ENCODE measurements at regions not wholly inside any gene's neighbourhood (a gene's known extent, or its start where the extent isn't known, plus 50 kb on each side); places are given as distances from the start of the nearest gene placed in this dataset.
"Not testable (repeated sequence)": the region's sequence is repeated elsewhere in the genome, so short reads cannot be mapped to it uniquely, and the experiment has no call there.

GRCh38 chrX:150236327-150236726 is 126.8 kb upstream of the MAMLD1 start:
- DNase-seq (ENCODE audit: low read depth in 2 of 2): no peak

DNA sequence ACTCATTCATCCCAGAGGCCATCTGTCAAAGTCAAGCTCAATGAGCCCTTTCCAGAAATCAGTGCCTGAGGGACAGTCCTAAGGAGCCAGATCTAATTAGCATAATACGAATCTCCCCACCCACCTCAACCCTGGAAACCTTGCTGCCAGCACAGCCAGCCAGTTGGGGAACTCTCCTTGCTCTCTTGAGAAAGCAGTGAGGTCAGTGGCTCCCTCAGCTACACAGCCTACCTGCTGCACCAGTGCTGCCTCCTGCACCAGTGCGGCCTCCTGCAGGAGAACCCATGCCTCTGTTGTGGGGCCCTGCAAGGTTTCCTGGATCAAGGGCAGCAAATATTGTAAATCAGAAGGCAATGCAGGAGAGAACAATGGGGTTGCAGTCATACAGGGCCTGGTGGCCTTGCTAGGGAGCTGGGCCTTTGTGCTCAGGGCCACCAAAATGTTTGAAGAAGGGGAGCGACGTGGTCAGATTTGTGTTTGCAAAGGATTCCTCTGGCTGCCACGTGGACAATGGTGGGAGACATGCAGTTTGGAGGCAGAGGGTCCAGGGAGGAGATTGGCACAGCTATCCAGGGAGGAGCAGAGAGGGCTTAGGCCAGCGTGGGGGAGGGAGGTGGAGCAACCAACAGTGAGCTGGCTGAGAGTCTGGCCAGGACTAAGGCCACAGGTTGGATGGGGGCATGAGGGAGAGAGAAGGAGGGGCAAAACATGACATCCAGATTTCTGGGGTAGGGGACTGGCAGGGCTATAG is 124.3 kb upstream of the MAMLD1 start:
- DNase-seq (ENCODE audit: low read depth in 2 of 2): no peak

DNA sequence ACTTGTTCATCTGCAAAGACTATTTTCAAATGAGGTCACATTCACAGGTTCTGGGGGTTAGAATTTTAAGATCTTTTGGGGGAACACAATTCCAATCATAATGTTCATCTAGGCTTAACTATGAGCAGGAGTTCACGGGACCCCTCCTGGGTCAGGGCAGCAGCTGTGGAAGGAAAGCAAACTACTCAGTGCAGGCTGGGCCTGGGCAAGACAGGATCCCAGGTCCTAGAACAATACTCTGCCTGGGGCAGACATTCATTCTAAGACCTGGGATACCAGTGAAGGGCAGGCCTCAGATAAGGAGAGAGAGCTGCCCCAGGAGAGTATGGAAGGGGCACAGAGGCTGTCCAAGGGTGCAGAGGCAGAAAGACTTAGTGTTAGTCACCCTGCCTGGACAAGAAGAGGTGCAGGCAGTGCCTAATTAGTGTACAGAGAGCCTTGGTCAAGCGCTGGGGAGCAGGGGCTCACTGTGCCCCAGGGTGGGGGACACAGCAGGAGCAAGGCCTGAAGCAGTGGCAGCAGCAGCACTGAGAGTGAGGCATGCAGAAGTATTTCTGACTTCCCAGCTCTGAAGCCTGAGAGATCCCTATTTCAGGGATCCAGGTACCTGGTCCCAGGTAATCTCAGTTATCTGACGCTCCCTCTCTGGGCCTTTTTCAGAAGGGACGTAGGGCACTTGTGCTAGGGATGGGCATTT is 123.0 kb upstream of the MAMLD1 start:
- no peak for DNase-seq (ENCODE audit: low read depth in 2 of 2)

- DNase-seq (ENCODE audit: low read depth in 2 of 2): no peak
Observed at GRCh38 chrX:150240643-150240970, 122.5 kb upstream of the MAMLD1 start.

GRCh38 chrX:150253959-150254620 is 109.0 kb upstream of the MAMLD1 start:
- DNase-seq (ENCODE audit: low read depth in 2 of 2): no peak

DNA sequence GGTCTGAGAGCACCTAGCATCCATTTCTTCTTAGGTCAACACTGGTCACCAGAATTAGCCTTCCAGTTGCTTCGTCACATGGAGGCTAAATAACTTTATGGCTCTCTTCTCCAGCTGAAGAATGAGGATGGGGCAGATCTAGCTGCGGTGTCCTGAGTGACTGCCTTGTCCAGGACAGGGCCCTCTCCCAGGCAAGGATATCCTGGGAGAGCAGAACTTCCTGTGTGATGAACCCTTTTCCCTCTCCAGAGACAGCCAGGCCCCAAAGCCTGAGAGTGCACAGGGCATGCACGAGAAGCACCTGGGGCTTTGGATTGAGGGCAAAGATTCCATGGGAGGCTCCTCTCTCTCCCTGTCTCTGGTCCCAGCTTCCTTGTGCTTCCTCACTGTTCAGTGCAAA is 108.2 kb upstream of the MAMLD1 start:
- DNase-seq (ENCODE audit: low read depth in 2 of 2): no peak

- no peak for DNase-seq (ENCODE audit: low read depth in 2 of 2)
Observed at GRCh38 chrX:150255441-150256296, 107.4 kb upstream of the MAMLD1 start.

DNA sequence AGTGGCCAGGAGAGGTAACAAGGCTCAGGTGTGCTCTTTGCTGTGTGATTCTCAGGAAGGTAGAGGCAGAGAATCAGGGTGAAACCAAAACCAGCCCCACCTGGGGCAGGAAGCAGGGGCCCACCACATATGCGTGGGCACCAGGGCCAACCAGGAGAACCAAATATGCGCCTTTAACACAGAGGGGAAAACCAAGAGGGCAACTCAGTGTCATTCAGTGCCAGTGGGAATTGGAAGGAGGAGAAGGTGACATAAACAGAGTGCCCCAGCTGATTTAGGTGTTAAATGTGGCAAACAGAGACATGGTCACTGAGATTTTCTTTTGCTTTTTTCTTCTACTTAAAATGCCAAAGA is 106.8 kb upstream of the MAMLD1 start:
- DNase-seq (ENCODE audit: low read depth in 2 of 2): no peak

DNA sequence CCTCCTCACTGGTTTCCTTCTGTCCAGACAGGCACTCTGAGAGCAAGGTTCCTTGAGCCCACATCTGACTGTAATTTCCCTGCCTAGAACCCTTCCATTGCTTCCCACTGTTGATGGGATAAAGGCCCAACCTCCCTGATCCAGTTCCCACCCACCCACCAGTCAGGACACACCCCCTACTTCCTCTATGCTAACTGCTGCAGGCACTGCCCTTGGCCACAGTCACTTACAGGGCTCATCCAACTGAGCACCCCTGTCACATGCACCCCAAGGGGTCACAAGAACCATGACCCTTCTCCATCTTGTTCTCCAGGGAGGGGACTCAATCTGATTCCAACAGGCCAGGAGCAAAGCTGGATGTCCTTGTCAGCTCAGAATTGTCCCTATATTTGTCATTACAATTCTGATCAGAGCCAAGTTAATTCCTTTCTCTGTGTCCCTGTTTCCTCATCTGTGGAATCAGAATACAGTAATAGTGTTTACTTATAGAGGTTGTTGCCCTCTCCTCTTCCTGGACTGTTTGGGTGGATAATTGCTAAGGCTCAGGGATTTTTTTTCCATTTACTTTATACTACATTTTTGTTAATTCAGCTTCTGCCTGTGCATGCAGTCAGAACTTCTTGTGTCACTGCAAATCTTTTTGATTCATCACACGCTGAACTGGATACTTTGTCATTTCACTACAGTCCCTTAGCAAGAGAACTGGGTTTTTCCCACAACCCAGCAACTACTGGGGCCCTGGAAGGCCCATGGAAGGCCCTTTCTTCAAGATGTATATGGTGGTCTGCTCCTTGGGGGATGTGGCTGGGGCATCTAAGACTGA is 105.6 kb upstream of the MAMLD1 start:
- DNase-seq (ENCODE audit: low read depth in 2 of 2): no peak

DNA sequence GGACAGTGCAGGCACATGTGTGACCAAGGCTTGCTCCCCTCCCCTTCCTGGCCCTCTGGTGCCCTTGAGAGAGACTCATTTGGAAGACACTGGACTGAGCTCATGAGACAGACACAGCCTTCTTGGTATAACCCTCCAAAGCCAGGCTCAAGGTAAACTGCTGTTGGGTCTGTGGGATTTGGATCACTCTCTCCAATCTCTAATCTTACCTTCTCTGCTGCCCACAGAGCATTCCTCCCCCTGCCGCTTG is 105.0 kb upstream of the MAMLD1 start:
- DNase-seq (ENCODE audit: low read depth in 2 of 2): no peak

DNA sequence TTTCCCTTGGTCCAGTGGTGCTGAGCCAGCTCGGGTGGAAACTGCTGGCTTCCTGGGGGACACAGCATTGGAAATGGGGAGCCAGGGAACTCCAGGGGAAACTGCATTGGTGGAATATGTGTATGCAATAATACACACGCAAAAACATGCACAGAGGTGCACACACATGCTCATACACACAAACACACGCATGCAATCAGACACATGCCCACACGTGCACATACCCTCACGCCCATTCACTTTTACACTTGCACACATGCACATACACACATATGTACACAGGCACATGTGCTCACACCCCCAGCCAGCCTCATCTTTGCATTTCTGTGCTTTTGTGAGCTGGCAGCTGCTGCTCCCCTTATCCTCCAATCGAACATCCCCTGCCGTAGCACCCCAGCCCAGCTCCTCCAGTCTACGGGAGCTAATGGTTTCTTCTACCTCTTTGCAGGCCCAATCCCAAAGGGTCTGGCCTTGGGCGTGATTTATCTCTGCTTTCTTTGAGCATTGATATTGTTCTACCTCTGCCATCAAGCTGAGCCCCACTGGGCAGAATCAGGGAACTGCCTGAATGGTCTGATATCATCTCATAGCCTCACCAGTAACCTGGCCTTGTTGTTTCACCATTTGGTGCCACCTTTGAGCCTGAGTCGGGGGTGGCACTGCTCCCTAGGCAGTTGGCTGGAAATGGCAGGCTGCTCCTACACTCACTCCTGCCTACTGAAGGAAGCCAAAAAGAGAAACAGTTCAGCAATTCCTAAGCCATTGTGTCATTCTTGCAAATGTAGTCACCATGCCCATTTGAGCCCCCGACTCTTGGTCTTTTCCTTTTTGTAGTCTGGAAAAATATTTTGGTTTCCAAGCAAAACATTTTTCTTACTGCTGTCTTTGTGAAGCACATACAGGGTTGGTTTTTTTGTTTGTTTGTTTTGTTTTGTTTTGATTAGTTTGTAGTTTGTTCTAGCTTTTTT is 104.4 kb upstream of the MAMLD1 start:
- DNase-seq (ENCODE audit: low read depth in 2 of 2): no peak

- no peak for DNase-seq (ENCODE audit: low read depth in 2 of 2)
Observed at GRCh38 chrX:150262456-150262855, 100.7 kb upstream of the MAMLD1 start.

DNA sequence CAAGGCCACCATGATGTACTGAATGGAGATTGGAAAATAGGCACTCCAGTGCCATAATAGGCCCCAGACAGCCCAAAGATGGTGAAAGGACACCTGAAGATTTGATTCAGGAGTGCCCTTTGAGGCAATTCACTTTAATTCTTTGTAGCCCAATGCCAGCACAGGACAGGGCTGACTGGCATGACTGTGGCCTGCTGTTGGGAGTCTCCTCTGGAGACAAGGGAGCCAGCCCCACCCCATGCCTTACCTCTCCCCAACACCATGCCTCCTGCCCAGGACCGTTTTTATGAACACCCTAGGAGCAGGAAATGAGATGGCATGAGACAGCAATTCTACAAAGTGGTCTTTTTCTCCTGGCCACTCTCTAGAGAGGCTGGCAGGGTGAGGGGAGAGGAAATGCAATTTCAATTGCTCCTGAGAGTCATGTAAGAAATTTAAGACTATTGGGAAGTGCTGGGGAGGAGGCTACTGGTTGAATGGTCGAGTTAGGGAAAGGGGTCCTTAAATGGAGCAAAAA is 94.2 kb upstream of the MAMLD1 start:
- no peak for DNase-seq (ENCODE audit: low read depth in 2 of 2)

GRCh38 chrX:150269605-150270254 is 93.4 kb upstream of the MAMLD1 start:
- no peak for DNase-seq (ENCODE audit: low read depth in 2 of 2)

GRCh38 chrX:150270622-150271021 is 92.5 kb upstream of the MAMLD1 start:
- DNase-seq (ENCODE audit: low read depth in 2 of 2): no peak

DNA sequence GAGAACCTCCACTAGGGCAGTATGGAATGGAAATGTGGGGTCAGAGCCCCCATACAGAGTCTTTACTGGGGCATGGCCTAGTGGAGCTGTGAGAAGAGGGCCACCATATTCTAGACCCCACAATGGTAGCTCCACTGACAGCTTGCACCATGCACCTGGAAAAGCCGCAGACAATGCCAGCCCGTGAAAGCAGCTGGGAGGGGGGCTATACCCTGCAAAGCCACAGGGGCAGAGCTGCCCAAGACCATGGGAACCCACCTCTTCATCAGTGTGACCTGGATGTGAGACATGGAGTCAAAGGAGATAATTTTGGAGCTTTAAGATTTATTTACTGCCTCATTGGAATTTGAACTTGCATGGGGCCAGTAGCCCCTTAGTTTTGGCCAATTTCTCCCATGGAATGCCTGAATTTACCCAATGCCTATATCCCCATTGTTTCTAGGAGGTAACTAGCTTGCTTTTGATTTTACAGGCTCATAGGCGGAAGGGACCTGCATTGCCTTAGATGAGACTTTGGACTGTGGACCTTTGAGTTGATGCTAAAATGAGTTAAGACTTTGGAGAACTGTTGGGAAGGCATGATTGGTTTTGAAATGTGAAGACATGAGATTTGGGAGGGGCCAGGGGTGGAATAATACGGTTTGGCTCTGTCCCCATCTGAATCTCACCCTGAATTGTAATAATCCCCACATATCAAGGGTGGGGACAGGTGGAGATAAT is 89.4 kb upstream of the MAMLD1 start:
- DNase-seq (ENCODE audit: low read depth in 2 of 2): not testable (repeated sequence)

DNA sequence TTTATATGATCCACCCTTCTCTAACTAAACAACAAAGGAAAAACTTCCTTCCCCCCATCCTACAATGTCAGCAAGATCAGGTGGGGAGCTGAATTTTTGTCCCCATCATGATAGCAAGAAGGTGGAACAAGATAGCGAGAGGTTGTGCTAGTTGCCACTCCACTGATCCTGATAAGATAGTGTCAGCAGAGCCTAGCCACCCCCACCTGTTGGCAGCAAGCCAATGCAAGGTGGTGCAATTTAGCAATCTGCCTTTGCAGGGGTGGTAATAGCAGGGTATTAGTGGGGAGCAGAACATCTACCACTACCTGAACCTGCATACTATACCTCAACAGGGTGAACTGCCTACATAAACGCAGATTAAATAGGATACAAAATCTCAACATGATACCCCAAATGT is 80.2 kb upstream of the MAMLD1 start:
- no peak for DNase-seq (ENCODE audit: low read depth in 2 of 2)

GRCh38 chrX:150291014-150291413 is 72.1 kb upstream of the MAMLD1 start:
- DNase-seq (ENCODE audit: low read depth in 2 of 2): no peak
